HPDE6-E6E7 (cell line): ENCODE measurements at regions not wholly inside any gene's neighbourhood (a gene's known extent, or its start where the extent isn't known, plus 50 kb on each side); places are given as distances from the start of the nearest gene placed in this dataset.

ENCODE experiments used
- DNase-seq: peaks from one replicate; pipeline ENCODE4 v3.0.0; 2011; ENCODE audit warnings: missing footprints; ENCODE audit errors: extremely low spot score

- no peak for DNase-seq
These were observed 356.1 kb upstream of the GRM7 start for GRCh38 chr3:6504834-6505233.

- DNase-seq = no peak
These were observed 352.5 kb upstream of the GRM7 start for GRCh38 chr3:6508410-6508759.

- DNase-seq = no peak
These were observed 351.3 kb upstream of the GRM7 start for GRCh38 chr3:6509576-6509975.

- DNase-seq = no peak
These were observed 350.2 kb upstream of the GRM7 start for GRCh38 chr3:6510713-6511112.

GRCh38 chr3:6512172-6512800, 348.6 kb upstream of the GRM7 start:
- no peak for DNase-seq

GRCh38 chr3:6516143-6516542, 344.8 kb upstream of the GRM7 start:
- no peak for DNase-seq

GRCh38 chr3:6516694-6517093, 344.2 kb upstream of the GRM7 start:
- no peak for DNase-seq

GRCh38 chr3:6518709-6519345, 342.1 kb upstream of the GRM7 start:
- DNase-seq = no peak

- no peak for DNase-seq
These were observed 339.4 kb upstream of the GRM7 start for GRCh38 chr3:6521369-6522113.

- DNase-seq = no peak
These were observed 338.7 kb upstream of the GRM7 start for GRCh38 chr3:6522191-6522590.

- no peak for DNase-seq
These were observed 337.9 kb upstream of the GRM7 start for GRCh38 chr3:6523043-6523442.

GRCh38 chr3:6524479-6524878, 336.4 kb upstream of the GRM7 start:
- no peak for DNase-seq

GRCh38 chr3:6526321-6526720, 334.6 kb upstream of the GRM7 start:
- no peak for DNase-seq

- no peak for DNase-seq
These were observed 334.1 kb upstream of the GRM7 start for GRCh38 chr3:6526861-6527260.

GRCh38 chr3:6528951-6529350, 332.0 kb upstream of the GRM7 start:
- no peak for DNase-seq

- no peak for DNase-seq
These were observed 329.8 kb upstream of the GRM7 start for GRCh38 chr3:6531153-6531552.

- DNase-seq = no peak
These were observed 328.8 kb upstream of the GRM7 start for GRCh38 chr3:6532101-6532500.

- no peak for DNase-seq
These were observed 319.9 kb upstream of the GRM7 start for GRCh38 chr3:6540981-6541380.

GRCh38 chr3:6542795-6543194, 318.1 kb upstream of the GRM7 start:
- no peak for DNase-seq

GRCh38 chr3:6549296-6549695, 311.6 kb upstream of the GRM7 start:
- no peak for DNase-seq

- no peak for DNase-seq
These were observed 309.8 kb upstream of the GRM7 start for GRCh38 chr3:6551165-6551564.

- no peak for DNase-seq
These were observed 300.7 kb upstream of the GRM7 start for GRCh38 chr3:6560259-6560658.

GRCh38 chr3:6567241-6567640, 293.7 kb upstream of the GRM7 start:
- no peak for DNase-seq
